Pancreas (tissue), 10 donors: ENCODE measurements at regions not wholly inside any gene's neighbourhood (a gene's known extent, or its start where the extent isn't known, plus 50 kb on each side); places are given as distances from the start of the nearest gene placed in this dataset.

Experiments
- ATAC-seq, 4 donors: fragments of 200-7000 bp; cut with Tn5 transposase; one replicate each; pipeline versions ENCODE4 v1.8.0 to v1.9.1; 2020; ENCODE audit warnings: mild to moderate bottlenecking in 4 of 4, moderate library complexity in 4 of 4
- DNase-seq, 6 donors: peaks; one replicate each; pipeline ENCODE4 v3.0.0-alpha.2; 2020
- FAIRE-seq: peaks from 2 replicates; lab custom pipeline; 2012; peaks lifted over from hg19 to GRCh38; lab: Jason Lieb, UNC
- H3K27ac ChIP-seq, 4 donors: fragments of 200-600 bp; sonication (generic); 1 replicate in 3 of 4; 2 replicates in 1 of 4; pipeline versions ENCODE4 v1.5.0 to v1.8.0; 2020
- H3K27me3 ChIP-seq, 4 donors: fragments of 200-600 bp; one replicate each; pipeline ENCODE4 v1.8.0; 2021
- H3K36me3 ChIP-seq, 3 donors: fragments of 200-600 bp; sonication (generic) in 1 of 3; one replicate each; pipeline versions ENCODE4 v1.5.0 to v1.8.0; 2020 to 2021
- H3K4me1 ChIP-seq, 3 donors: fragments of 200-600 bp; one replicate each; pipeline ENCODE4 v1.8.0; 2021
- H3K4me3 ChIP-seq, 4 donors: fragments of 200-600 bp; sonication (generic) in 2 of 4; one replicate each; pipeline versions ENCODE4 v1.5.0 to v1.8.0; 2020 to 2021
- H3K9me3 ChIP-seq, 4 donors: fragments of 200-600 bp; one replicate each; pipeline ENCODE4 v1.8.0; 2021
- CTCF ChIP-seq, 4 donors: fragments of 200-600 bp; sonication (generic) in 3 of 4; IDR thresholded peaks; one replicate each; pipeline versions ENCODE4 v1.5.0 to v1.8.0; 2021; ENCODE audit warnings: antibody characterized with exemption in 4 of 4
- WGBS, 2 donors: extraction: QIAGEN DNeasy Blood & Tissue Kit; methylation state at CpG; one replicate each; pipeline ENCODE4 v1.1.7; 2013; 5-methylcytosine and 5-hydroxymethylcytosine counted together
- intact Hi-C, 3 donors: fragments of 100-400 bp; cut with DNase I; formaldehyde crosslinking; loops; one replicate each; pipeline versions ENCODE4 v1.11.1 to v1.14.2; 2022
- donor health status: healthy with polysubstance abuse.
- donor health status: DM: no; HTN: no; CAD: no; lungs with moderate emphysema.
- donor health status: DM: no; HTN: no; CAD: no.
- donor health status: control.
- donor health status: control.
- donor health status: Bipolar disorder and iron deficiency.
- donor health status: DM: yes; HTN: yes; CAD: no.
- donor health status: DM: no; HTN: no; CAD: no.
- donor health status: DM: no; HTN: no; CAD: no.
- donor health status: DM: yes; HTN: yes; CAD: no.

- DNase-seq (no peak), ATAC-seq (no peak), FAIRE-seq (no peak)
- H3K9me3 ChIP-seq = no peaks in the 10 kb centered on the region
- H3K4me3 ChIP-seq = no peak overlapping the region
- no peak for TF ChIP-seq CTCF (IDR thresholded peaks at IDR 0.05)
- H3K4me1 ChIP-seq = no peaks in the 10 kb centered on the region
- intact Hi-C loops = no loop called here
- no peak overlapping the region for H3K27ac ChIP-seq
- H3K36me3 ChIP-seq = no peaks in the 10 kb centered on the region
- H3K27me3 ChIP-seq = no peaks in the 10 kb centered on the region
- WGBS, 2 donors = 86 to 89% methylated on average over 9 of the region's 9 CpGs
Measured at GRCh38 chr2:59879700-59880131, 673.7 kb downstream of the BCL11A start.

GRCh38 chr2:59875836-59876235, 677.6 kb downstream of the BCL11A start:
- H3K27me3 ChIP-seq = no peaks in the 10 kb centered on the region
- H3K4me3 ChIP-seq = no peak overlapping the region
- FAIRE-seq (no peak), DNase-seq (no peak), ATAC-seq (no peak)
- no peaks in the 10 kb centered on the region for H3K9me3 ChIP-seq
- no peak for TF ChIP-seq CTCF (IDR thresholded peaks at IDR 0.05)
- no peaks in the 10 kb centered on the region for H3K36me3 ChIP-seq
- no peak overlapping the region for H3K27ac ChIP-seq
- no peaks in the 10 kb centered on the region for H3K4me1 ChIP-seq
- WGBS, 2 donors = 86% methylated on average over 5 of the region's 5 CpGs
- intact Hi-C loops = no loop called here

GRCh38 chr2:59874971-59875755, 678.3 kb downstream of the BCL11A start:
- 82 to 90% methylated on average over 2 of the region's 2 CpGs for WGBS, 2 donors
- no peaks in the 10 kb centered on the region for H3K36me3 ChIP-seq
- no peaks in the 10 kb centered on the region for H3K4me1 ChIP-seq
- ATAC-seq (no peak), DNase-seq (no peak), FAIRE-seq (no peak)
- H3K27ac ChIP-seq = no peak overlapping the region
- no peaks in the 10 kb centered on the region for H3K27me3 ChIP-seq
- H3K9me3 ChIP-seq = no peaks in the 10 kb centered on the region
- no peak overlapping the region for H3K4me3 ChIP-seq
- no peak for TF ChIP-seq CTCF (IDR thresholded peaks at IDR 0.05)
- intact Hi-C loops = no loop called here

GRCh38 chr2:59874361-59874760, 679.1 kb downstream of the BCL11A start:
- TF ChIP-seq CTCF (IDR thresholded peaks at IDR 0.05) = no peak
- intact Hi-C loops = no loop called here
- Histone ChIP-seq H3K27me3 (no peaks in the 10 kb centered on the region), H3K9me3 (no peaks in the 10 kb centered on the region), H3K36me3 (no peaks in the 10 kb centered on the region), H3K4me3 (no peak overlapping the region), H3K27ac (no peak overlapping the region), H3K4me1 (no peaks in the 10 kb centered on the region)
- DNase-seq (no peak), FAIRE-seq (no peak), ATAC-seq (no peak)
- WGBS, 2 donors = 81 to 82% methylated on average over 7 of the region's 7 CpGs

GRCh38 chr2:59871830-59872229, 681.6 kb downstream of the BCL11A start:
- FAIRE-seq (no peak), ATAC-seq (no peak), DNase-seq (no peak)
- no peaks in the 10 kb centered on the region for H3K36me3 ChIP-seq
- no peak overlapping the region for H3K4me3 ChIP-seq
- 76 to 90% methylated on average over 3 of the region's 3 CpGs for WGBS, 2 donors
- TF ChIP-seq CTCF (IDR thresholded peaks at IDR 0.05) = no peak
- no peaks in the 10 kb centered on the region for H3K4me1 ChIP-seq
- no peaks in the 10 kb centered on the region for H3K9me3 ChIP-seq
- no peak overlapping the region for H3K27ac ChIP-seq
- intact Hi-C loops = no loop called here
- H3K27me3 ChIP-seq = no peaks in the 10 kb centered on the region
